Choroid plexus epithelial cell (primary cell): ENCODE measurements at regions not wholly inside any gene's neighbourhood (a gene's known extent, or its start where the extent isn't known, plus 50 kb on each side); places are given as distances from the start of the nearest gene placed in this dataset.
A peak's percentile ranks its signal among the peaks of the same experiment; 100 is the strongest.

Source experiments
- DNase-seq: peaks from one replicate; pipeline ENCODE4 v3.0.0-alpha.2; 2010; ENCODE audit warnings: low read depth
- H3K4me3 ChIP-seq: 2 replicates; pipeline ENCODE4 v1.5.1; 2011; ENCODE audit warnings: low read depth, mild to moderate bottlenecking, control low read depth, low read length, moderate library complexity
- CTCF ChIP-seq: conservative IDR thresholded peaks from 2 replicates; pipeline ENCODE4 v1.5.1; 2011; ENCODE audit warnings: low read depth, mild to moderate bottlenecking, control low read depth, inconsistent platforms, low read length, moderate library complexity

DNA sequence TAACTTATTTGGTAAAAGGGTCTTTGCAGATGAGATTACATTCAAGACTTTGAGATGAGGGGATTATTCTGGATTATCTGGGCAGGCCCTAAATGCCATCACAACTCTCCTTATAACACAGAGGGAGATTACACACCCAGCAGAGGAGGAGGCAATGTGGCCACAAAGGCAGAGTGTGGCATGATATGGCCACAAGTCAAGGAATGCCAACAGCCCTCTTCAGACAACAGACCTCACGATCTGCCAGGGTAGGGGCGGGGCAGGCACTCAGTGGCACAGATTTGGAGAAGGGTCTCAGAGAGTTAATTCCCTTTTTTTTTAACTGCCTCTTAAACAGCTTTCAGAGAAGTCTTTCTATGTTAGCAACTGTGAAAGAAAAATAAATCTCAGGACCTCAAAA lies 96.9 kb downstream of the CYP26B1 start:
- H3K4me3 ChIP-seq: no peak overlapping the region
- TF ChIP-seq CTCF: no peak
- DNase-seq: no peak

GRCh38 chr2:72048881-72049477 lies 98.7 kb downstream of the CYP26B1 start:
- TF ChIP-seq CTCF: no peak
- DNase-seq: no peak
- no peak overlapping the region for H3K4me3 ChIP-seq

DNA sequence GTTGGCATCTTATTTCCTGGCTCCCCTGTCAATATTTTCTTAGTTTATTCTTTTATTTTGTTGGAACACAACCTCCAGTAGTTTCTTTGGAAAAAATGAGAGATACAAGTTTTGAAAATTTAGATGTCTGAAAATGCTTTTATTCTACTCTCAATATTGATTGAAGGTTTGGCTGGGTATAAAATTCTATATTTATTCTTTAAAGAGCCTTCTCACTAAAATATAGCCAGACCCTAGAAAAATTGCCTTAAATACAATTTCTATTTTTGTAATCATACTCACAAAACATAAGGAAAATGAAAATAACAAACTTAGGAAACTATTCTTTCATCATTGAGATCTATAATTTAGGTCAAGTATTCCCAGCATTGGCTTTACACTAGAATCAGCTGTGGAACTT lies 103.7 kb downstream of the CYP26B1 start:
- no peak for DNase-seq
- TF ChIP-seq CTCF: no peak
- no peak overlapping the region for H3K4me3 ChIP-seq

DNA sequence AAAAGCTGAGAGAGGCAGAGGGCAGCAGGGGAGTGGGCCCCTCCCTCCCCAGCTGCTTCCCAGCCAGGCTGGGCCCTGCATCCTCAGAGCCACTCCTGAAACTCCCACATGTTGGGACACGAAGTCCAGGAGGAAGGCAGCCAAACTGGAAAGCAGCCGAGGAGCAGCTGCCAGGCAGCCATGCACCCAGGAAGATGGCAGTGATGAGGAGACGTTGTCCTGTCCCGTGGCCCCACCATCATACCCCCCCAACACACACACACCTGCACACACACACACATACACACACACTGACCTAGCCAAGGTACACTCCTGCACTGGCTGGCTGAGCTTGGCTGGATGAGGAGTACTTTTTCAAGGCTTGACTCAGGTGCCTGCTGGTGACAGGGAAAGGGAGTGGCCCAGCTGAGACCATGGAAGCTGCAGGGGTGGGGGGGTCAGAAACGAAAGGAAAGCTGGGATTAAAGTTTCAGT lies 106.0 kb downstream of the CYP26B1 start:
- no peak overlapping the region for H3K4me3 ChIP-seq
- DNase-seq: no peak
- TF ChIP-seq CTCF: no peak

DNA sequence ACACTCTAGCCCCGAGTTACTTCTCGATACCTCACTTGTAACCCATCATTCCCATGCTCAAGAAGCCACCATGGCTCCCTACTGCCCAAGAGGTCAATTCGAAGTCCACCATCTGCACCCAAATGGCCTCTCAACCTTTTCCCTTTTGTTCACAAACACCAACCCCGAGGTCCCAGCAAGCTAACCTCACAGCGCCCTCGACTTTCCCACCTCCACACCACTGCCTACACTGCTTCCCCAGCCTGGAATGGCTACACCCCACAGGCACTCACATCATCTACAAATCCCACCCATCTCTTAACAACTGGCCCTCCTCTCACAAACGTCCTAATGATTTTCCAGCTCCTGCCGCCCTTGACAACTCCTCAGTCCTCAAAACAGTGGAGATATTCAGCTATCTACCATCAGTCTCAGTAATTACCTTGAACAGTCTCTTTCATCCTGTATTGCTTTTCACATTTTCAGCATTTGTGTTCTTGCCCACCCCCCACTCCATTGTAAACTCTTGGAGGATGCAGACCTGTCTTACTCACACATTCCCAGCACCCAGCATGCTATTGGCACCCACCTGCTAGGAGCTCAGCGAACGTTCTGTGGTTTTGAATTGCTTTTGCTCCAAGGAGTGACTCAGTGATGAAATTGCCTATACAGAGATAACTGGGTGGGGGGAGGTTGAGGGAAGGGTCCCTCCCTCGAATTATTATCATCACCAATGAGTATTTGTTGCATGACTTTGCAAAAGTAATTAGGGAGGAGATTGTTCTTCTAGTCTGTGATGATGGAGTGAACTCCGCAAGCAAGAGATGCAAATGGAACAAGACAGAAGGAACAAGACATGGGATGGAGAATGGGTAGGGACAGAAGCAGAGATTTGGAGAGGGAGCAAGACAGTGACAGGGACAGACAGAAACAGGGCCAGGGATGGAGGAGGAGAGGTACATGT lies 106.8 kb downstream of the CYP26B1 start:
- no peak overlapping the region for H3K4me3 ChIP-seq
- DNase-seq: peak; percentile 54
- no peak for TF ChIP-seq CTCF

DNA sequence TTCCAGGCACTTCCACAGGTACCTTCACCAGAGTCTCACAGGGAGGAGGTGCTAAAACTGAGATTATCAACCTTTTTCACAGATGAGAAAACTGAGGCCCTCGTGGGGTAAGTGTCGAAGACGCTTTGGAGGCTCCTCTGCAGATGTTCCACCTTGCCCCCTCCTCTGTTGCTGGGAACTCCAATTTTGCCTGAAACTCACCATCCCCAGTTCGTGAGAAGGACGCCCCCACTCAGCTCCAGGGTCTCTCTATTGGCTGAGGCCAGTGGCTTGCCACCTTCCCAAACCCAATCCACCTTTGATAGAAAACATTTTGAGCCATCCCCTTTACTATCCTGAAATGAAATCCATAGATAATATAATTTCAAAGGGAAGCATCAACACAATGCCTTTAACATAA lies 109.1 kb downstream of the CYP26B1 start:
- no peak for DNase-seq
- TF ChIP-seq CTCF: no peak
- no peak overlapping the region for H3K4me3 ChIP-seq
